ENCODE measurements at regions not wholly inside any gene's neighbourhood (a gene's known extent, or its start where the extent isn't known, plus 50 kb on each side); places are given as distances from the start of the nearest gene placed in this dataset.

- Histone ChIP-seq H3K27ac (ENCODE audit: low read depth, low read length) (no peak overlapping the region), H3K4me3 (ENCODE audit: low read depth, low read length) (no peak overlapping the region)
Observed at GRCh38 chr10:2306081-2306480, 568.8 kb upstream of the ADARB2 start.

DNA sequence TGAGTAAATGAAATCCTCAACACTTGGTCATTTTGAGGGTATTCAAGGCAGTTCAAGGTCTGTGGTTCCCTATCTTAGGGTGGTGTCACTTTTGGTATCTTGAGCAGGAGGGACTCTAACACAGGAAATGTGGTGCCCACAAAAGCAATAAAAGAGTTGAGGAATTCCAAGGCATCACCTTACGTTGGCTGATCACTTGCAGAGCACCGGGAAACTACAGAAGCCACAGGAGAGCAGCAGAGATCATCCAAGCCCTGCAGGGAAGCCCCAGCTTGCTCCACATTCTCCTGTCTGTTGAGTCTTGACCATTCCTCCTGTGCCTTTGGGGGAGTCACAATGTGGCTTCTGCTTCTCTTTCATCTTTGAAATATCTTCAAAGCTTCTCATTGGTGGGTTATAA, 565.8 kb upstream of the ADARB2 start:
- Histone ChIP-seq H3K9ac (ENCODE audit: low read length) (no peak overlapping the region), H3K27ac (ENCODE audit: low read depth, low read length) (no peak overlapping the region), H3K4me3 (ENCODE audit: low read depth, low read length) (no peak overlapping the region), H3K27me3 (ENCODE audit: control insufficient read depth, insufficient read depth, low read length) (no peaks in the 10 kb centered on the region), H3K36me3 (ENCODE audit: control insufficient read depth, insufficient read depth, low read length) (no peaks in the 10 kb centered on the region), H3K9me3 (ENCODE audit: control insufficient read depth, insufficient read depth, low read depth, low read length) (peaks cover 9% of the 10 kb centered on the region; the same call in 1 of the 2 replicates), H3K4me1 (ENCODE audit: control insufficient read depth, insufficient read depth, low read length) (no peaks in the 10 kb centered on the region)

More at GRCh38 chr10:2306081-2306480, 568.8 kb upstream of the ADARB2 start:
- Histone ChIP-seq H3K27me3 (ENCODE audit: control insufficient read depth, insufficient read depth, low read length) (no peaks in the 10 kb centered on the region), H3K9ac (ENCODE audit: low read length) (no peak overlapping the region), H3K4me1 (ENCODE audit: control insufficient read depth, insufficient read depth, low read length) (no peaks in the 10 kb centered on the region), H3K9me3 (ENCODE audit: control insufficient read depth, insufficient read depth, low read depth, low read length) (peaks cover 9% of the 10 kb centered on the region; the same call in 1 of the 2 replicates), H3K36me3 (ENCODE audit: control insufficient read depth, insufficient read depth, low read length) (no peaks in the 10 kb centered on the region)

DNA sequence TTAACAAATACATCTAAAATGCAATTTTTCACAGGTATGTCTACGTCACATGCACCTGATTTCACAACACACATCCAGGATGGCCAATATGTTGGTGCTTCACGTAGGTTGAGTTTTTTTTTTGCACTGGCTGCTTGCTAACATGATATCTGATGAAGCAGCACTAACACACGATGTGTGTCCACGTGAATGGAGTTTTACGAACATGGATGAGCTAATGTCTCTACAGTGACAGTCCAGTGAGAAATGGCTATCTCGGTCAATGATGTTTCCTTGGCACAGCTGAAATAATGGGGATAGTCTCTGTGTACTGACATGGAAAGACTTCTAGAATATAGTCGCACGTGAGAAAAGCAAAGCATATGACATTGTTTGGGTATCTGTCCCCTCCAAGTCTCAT, 563.9 kb upstream of the ADARB2 start:
- H3K27ac ChIP-seq (ENCODE audit: low read depth, low read length): no peak overlapping the region

DNA sequence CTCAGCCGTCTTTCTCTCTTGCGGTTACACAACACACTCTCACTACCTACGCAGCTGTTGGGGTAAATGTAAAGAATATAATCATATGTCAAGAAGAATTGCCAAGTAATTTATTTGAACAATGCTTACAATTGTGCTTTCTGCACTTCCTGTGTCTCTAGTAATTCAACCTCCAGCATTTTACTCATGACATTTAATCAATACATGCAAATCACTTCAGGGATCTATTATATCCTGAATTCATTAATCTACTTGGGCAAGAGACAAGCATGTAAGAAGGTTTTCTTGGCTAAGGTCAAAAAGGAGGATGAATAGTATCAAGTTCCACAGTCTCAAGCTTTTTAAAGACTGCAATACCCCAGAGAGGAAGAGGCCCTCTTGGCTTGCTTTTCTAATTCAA, 562.9 kb upstream of the ADARB2 start:
- no peaks in the 10 kb centered on the region for H3K36me3 ChIP-seq (ENCODE audit: control insufficient read depth, insufficient read depth, low read length)
- H3K4me1 ChIP-seq (ENCODE audit: control insufficient read depth, insufficient read depth, low read length): peaks cover 8% of the 10 kb centered on the region; the same call in 1 of the 2 replicates
- peaks cover 9% of the 10 kb centered on the region; the same call in 1 of the 2 replicates for H3K9me3 ChIP-seq (ENCODE audit: control insufficient read depth, insufficient read depth, low read depth, low read length)
- H3K9ac ChIP-seq (ENCODE audit: low read length): no peak overlapping the region
- no peak overlapping the region for H3K4me3 ChIP-seq (ENCODE audit: low read depth, low read length)
- no peak overlapping the region for H3K27ac ChIP-seq (ENCODE audit: low read depth, low read length)
- H3K27me3 ChIP-seq (ENCODE audit: control insufficient read depth, insufficient read depth, low read length): no peaks in the 10 kb centered on the region

More for the DNA sequence above, 563.9 kb upstream of the ADARB2 start:
- peaks cover 4% of the 10 kb centered on the region; the same call in 1 of the 2 replicates for H3K4me1 ChIP-seq (ENCODE audit: control insufficient read depth, insufficient read depth, low read length)
- H3K27me3 ChIP-seq (ENCODE audit: control insufficient read depth, insufficient read depth, low read length): no peaks in the 10 kb centered on the region
- H3K36me3 ChIP-seq (ENCODE audit: control insufficient read depth, insufficient read depth, low read length): no peaks in the 10 kb centered on the region
- peaks cover 9% of the 10 kb centered on the region; the same call in 1 of the 2 replicates for H3K9me3 ChIP-seq (ENCODE audit: control insufficient read depth, insufficient read depth, low read depth, low read length)
- no peak overlapping the region for H3K4me3 ChIP-seq (ENCODE audit: low read depth, low read length)
- no peak overlapping the region for H3K9ac ChIP-seq (ENCODE audit: low read length)

GRCh38 chr10:2296179-2296891, 559.0 kb upstream of the ADARB2 start:
- peaks cover 3% of the 10 kb centered on the region; the same call in 1 of the 2 replicates for H3K9me3 ChIP-seq (ENCODE audit: control insufficient read depth, insufficient read depth, low read depth, low read length)
- H3K36me3 ChIP-seq (ENCODE audit: control insufficient read depth, insufficient read depth, low read length): no peaks in the 10 kb centered on the region
- peaks cover 8% of the 10 kb centered on the region; the same call in 1 of the 2 replicates for H3K4me1 ChIP-seq (ENCODE audit: control insufficient read depth, insufficient read depth, low read length)
- H3K27ac ChIP-seq (ENCODE audit: low read depth, low read length): no peak overlapping the region
- no peaks in the 10 kb centered on the region for H3K27me3 ChIP-seq (ENCODE audit: control insufficient read depth, insufficient read depth, low read length)
- H3K4me3 ChIP-seq (ENCODE audit: low read depth, low read length): no peak overlapping the region
- H3K9ac ChIP-seq (ENCODE audit: low read length): no peak overlapping the region

DNA sequence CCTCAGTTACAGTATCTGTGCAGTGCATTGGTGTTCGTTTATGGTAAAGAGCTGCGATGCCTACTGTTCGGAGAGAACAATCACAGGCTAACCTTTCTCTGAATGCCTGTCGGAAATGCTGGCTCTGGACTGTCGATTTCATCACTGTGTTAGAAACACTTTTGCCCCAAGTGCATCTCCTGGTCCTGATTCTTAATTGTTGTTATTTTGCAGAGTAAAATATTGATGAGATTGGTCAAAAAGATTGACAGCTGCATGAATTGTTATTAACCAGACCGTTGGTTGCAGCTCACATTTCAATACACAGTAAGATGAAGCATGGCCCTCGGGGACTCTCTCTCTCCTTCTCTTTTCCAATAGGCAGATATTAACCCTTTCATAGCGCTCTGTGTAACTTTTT, 557.4 kb upstream of the ADARB2 start:
- Histone ChIP-seq H3K4me1 (ENCODE audit: control insufficient read depth, insufficient read depth, low read length) (peaks cover 8% of the 10 kb centered on the region; the same call in 1 of the 2 replicates), H3K9me3 (ENCODE audit: control insufficient read depth, insufficient read depth, low read depth, low read length) (no peaks in the 10 kb centered on the region), H3K4me3 (ENCODE audit: low read depth, low read length) (no peak overlapping the region), H3K27ac (ENCODE audit: low read depth, low read length) (no peak overlapping the region), H3K9ac (ENCODE audit: low read length) (no peak overlapping the region), H3K27me3 (ENCODE audit: control insufficient read depth, insufficient read depth, low read length) (no peaks in the 10 kb centered on the region), H3K36me3 (ENCODE audit: control insufficient read depth, insufficient read depth, low read length) (no peaks in the 10 kb centered on the region)

DNA sequence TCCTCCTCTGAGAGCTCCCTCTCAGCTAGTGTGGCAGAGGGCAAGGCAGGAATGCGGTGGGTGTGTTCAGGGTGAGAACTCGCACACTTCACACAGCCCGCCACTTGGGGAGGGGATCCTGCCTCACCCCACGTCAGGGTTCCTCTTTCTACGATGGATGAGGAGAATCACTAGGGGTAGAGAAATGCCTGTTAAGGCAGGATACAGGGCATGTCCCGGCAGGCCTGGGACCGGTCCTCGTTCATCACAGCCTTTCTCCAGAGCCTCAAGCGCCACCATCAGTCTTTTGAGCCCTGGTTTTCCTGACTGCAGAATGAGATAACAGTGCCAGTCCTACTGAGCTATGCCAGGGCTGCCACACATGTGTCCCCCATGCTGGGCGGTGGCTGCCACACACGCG, 546.7 kb upstream of the ADARB2 start:
- Histone ChIP-seq H3K27ac (ENCODE audit: low read depth, low read length) (no peak overlapping the region), H3K9ac (ENCODE audit: low read length) (no peak overlapping the region), H3K4me3 (ENCODE audit: low read depth, low read length) (no peak overlapping the region), H3K9me3 (ENCODE audit: control insufficient read depth, insufficient read depth, low read depth, low read length) (no peaks in the 10 kb centered on the region), H3K27me3 (ENCODE audit: control insufficient read depth, insufficient read depth, low read length) (no peaks in the 10 kb centered on the region), H3K36me3 (ENCODE audit: control insufficient read depth, insufficient read depth, low read length) (no peaks in the 10 kb centered on the region), H3K4me1 (ENCODE audit: control insufficient read depth, insufficient read depth, low read length) (peaks cover 22% of the 10 kb centered on the region)

DNA sequence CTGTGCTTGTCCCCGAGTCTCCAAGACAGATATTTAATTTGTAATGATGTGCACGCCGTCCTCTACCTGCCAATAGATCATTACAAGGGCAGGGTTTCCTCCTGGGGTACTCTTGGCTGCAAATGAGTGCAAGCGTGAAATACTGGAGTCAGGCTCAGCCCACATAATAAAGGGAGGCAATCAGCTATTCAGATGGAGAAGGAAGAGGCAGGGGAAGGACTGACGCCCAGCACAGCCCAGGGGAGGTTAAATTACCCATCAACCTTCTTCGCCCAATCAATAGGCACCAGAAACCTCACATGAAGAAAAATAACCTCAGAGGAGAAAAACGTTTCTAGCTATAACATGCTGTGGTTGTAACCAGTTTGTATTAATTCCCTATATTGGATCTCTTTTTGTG, 544.9 kb upstream of the ADARB2 start:
- no peak overlapping the region for H3K27ac ChIP-seq (ENCODE audit: low read depth, low read length)
- no peak overlapping the region for H3K9ac ChIP-seq (ENCODE audit: low read length)
- no peaks in the 10 kb centered on the region for H3K27me3 ChIP-seq (ENCODE audit: control insufficient read depth, insufficient read depth, low read length)
- no peaks in the 10 kb centered on the region for H3K9me3 ChIP-seq (ENCODE audit: control insufficient read depth, insufficient read depth, low read depth, low read length)
- H3K4me1 ChIP-seq (ENCODE audit: control insufficient read depth, insufficient read depth, low read length): peaks cover 22% of the 10 kb centered on the region
- H3K36me3 ChIP-seq (ENCODE audit: control insufficient read depth, insufficient read depth, low read length): no peaks in the 10 kb centered on the region
- no peak overlapping the region for H3K4me3 ChIP-seq (ENCODE audit: low read depth, low read length)

DNA sequence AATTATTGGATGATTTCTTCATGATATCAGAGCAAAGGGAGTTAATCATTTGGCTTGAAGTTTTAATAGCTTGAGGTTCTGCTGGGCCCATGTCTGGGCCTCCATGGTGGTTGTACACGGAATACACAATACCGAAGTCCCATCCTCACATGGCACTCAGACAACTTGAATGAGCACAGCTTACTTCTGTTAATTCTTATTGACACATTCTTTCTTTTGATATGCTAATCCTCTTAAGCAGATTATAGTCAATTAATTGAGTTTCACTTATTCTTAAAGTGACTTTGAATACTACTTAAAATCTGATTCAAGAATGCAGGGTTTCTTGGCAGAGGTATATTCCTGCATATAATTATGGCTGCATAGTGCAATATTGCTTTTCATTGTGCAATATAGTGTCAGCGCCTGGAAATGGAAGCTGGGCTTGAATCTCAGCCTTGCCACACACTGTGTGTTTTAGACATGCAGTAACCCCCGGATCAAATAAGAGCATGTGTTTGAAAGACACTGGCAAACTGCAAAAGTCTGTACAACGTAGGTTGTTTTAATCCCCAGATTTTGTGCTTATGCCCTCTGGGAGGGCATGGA, 543.5 kb upstream of the ADARB2 start:
- Histone ChIP-seq H3K27ac (ENCODE audit: low read depth, low read length) (0 out of 2 replicates have a peak overlapping the region, but pooled peaks have one; percentile 26), H3K27me3 (ENCODE audit: control insufficient read depth, insufficient read depth, low read length) (no peaks in the 10 kb centered on the region), H3K9ac (ENCODE audit: low read length) (no peak overlapping the region), H3K4me1 (ENCODE audit: control insufficient read depth, insufficient read depth, low read length) (peaks cover 22% of the 10 kb centered on the region), H3K4me3 (ENCODE audit: low read depth, low read length) (no peak overlapping the region; the same call in 1 of the 2 replicates), H3K36me3 (ENCODE audit: control insufficient read depth, insufficient read depth, low read length) (no peaks in the 10 kb centered on the region), H3K9me3 (ENCODE audit: control insufficient read depth, insufficient read depth, low read depth, low read length) (no peaks in the 10 kb centered on the region)

GRCh38 chr10:2279711-2280110, 542.4 kb upstream of the ADARB2 start:
- no peak overlapping the region for H3K27ac ChIP-seq (ENCODE audit: low read depth, low read length)
- peaks cover 22% of the 10 kb centered on the region for H3K4me1 ChIP-seq (ENCODE audit: control insufficient read depth, insufficient read depth, low read length)
- no peak overlapping the region for H3K4me3 ChIP-seq (ENCODE audit: low read depth, low read length)
- no peaks in the 10 kb centered on the region for H3K27me3 ChIP-seq (ENCODE audit: control insufficient read depth, insufficient read depth, low read length)
- no peaks in the 10 kb centered on the region for H3K36me3 ChIP-seq (ENCODE audit: control insufficient read depth, insufficient read depth, low read length)
- H3K9ac ChIP-seq (ENCODE audit: low read length): no peak overlapping the region
- 0 out of 2 replicates have a peak, but pooled peaks cover 4% of the 10 kb centered on the region for H3K9me3 ChIP-seq (ENCODE audit: control insufficient read depth, insufficient read depth, low read depth, low read length)

DNA sequence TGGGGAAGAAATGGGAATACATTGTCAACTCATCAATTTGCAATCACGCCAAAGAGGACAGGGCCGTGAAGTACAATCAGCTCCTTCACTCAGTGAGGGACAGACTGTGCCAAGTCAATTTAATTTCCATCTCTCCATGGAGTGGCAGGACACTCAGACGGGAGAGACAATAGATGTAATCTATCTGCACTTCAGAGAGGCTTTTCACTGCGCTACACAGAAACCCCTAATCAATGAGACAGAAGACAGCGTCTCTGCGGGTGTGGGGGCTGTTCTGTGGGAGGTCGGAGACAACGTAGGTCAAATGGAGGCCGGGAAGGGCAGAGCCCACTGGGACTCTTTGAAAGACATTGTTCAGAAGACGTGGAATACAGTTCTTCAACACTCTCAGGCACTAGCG, 541.0 kb upstream of the ADARB2 start:
- Histone ChIP-seq H3K36me3 (ENCODE audit: control insufficient read depth, insufficient read depth, low read length) (no peaks in the 10 kb centered on the region), H3K4me3 (ENCODE audit: low read depth, low read length) (no peak overlapping the region), H3K4me1 (ENCODE audit: control insufficient read depth, insufficient read depth, low read length) (peaks cover 22% of the 10 kb centered on the region), H3K27ac (ENCODE audit: low read depth, low read length) (no peak overlapping the region), H3K9me3 (ENCODE audit: control insufficient read depth, insufficient read depth, low read depth, low read length) (peaks cover 7% of the 10 kb centered on the region; the same call in 1 of the 2 replicates), H3K27me3 (ENCODE audit: control insufficient read depth, insufficient read depth, low read length) (no peaks in the 10 kb centered on the region), H3K9ac (ENCODE audit: low read length) (no peak overlapping the region)

Data from HUES6 (cell line).